ENCODE measurements at regions not wholly inside any gene's neighbourhood (a gene's known extent, or its start where the extent isn't known, plus 50 kb on each side); places are given as distances from the start of the nearest gene placed in this dataset.

DNA sequence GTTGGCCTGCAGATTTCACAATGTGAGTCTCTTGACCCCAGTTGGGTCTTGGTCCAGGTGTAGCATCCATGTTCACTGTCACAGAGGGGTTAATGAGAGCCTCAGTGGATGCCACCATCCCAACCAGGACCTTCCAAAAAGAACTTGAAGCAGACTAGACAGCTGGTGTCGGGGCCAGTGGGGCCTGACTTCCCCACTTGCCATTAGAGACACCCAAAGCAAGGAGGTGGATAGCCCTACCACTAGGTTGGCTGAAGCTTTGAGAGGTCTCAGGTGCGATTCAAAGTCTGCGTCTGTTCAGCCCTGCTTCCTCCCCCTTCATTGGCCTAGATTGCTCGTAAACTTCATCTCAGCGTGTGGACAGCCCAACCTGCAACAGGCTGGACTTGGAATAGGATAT is 196.4 kb upstream of the RREB1 start:
- Mint-ChIP-seq H3K4me1 (ENCODE audit: low read depth) (peaks cover 10% of the 10 kb centered on the region), H3K4me3 (ENCODE audit: unreplicated experiment) (no peak overlapping the region), H3K27ac (ENCODE audit: unreplicated experiment) (no peak overlapping the region), H3K36me3 (ENCODE audit: low read depth) (no peaks in the 10 kb centered on the region), H3K27me3 (ENCODE audit: low read depth) (peaks cover 22% of the 10 kb centered on the region), H3K9me3 (ENCODE audit: low read depth) (no peaks in the 10 kb centered on the region)
- DNase-seq (ENCODE audit: low spot score), result no peak
- TF ChIP-seq, protein P1, sequence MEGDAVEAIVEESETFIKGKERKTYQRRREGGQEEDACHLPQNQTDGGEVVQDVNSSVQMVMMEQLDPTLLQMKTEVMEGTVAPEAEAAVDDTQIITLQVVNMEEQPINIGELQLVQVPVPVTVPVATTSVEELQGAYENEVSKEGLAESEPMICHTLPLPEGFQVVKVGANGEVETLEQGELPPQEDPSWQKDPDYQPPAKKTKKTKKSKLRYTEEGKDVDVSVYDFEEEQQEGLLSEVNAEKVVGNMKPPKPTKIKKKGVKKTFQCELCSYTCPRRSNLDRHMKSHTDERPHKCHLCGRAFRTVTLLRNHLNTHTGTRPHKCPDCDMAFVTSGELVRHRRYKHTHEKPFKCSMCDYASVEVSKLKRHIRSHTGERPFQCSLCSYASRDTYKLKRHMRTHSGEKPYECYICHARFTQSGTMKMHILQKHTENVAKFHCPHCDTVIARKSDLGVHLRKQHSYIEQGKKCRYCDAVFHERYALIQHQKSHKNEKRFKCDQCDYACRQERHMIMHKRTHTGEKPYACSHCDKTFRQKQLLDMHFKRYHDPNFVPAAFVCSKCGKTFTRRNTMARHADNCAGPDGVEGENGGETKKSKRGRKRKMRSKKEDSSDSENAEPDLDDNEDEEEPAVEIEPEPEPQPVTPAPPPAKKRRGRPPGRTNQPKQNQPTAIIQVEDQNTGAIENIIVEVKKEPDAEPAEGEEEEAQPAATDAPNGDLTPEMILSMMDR (IDR thresholded peaks at IDR 0.05), result no peak

DNA sequence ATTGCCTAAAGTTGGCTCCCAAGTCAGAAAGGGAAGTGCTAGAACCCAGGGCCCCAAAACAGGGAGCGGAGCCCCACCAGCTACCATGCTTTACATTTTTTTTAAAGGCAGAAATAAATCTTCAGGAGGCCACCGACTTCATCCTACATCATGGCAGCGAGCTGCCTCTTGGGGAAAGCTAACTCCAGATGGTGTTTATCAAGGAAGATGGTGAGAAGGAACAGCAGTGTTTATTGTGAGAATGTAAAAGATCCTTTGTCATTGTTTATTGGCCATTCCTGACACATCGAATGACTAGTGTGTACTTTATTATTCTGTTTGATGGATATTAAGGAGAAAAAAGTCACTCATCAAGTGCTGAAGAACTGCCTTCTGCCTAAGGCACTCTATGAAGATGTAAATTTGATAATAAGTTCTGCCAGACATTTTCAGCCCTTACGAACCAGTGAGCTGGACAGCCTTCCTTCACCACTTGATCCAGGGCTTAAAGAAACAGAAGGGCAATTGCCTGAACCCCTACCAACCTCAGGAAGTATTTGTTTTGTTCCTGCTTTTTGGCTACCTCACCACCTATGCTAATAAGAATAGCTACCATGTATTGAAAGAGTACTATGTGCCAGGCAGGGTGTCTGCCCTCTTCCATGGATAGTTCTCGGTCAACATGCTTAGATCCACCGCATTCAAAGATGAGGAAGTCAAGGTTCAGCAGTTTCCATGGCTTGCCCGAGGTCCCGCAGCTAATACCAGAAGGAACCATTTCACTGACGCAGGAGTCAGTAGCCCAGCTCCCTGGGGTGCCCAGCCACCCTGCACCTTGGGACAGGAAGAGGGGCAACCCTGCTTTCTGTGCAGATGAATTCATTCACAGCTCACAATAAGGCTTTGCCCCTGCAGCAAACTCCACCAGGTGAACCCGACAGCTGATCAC is 194.7 kb upstream of the RREB1 start:
- no peak overlapping the region for H3K27ac Mint-ChIP-seq (ENCODE audit: unreplicated experiment)
- TF ChIP-seq, protein P1 (IDR thresholded peaks at IDR 0.05), result no peak
- no peak overlapping the region for H3K4me3 Mint-ChIP-seq (ENCODE audit: unreplicated experiment)
- no peaks in the 10 kb centered on the region for H3K36me3 Mint-ChIP-seq (ENCODE audit: low read depth)
- peaks cover 13% of the 10 kb centered on the region for H3K4me1 Mint-ChIP-seq (ENCODE audit: low read depth)
- DNase-seq (ENCODE audit: low spot score), result no peak
- H3K9me3 Mint-ChIP-seq (ENCODE audit: low read depth), result no peaks in the 10 kb centered on the region
- H3K27me3 Mint-ChIP-seq (ENCODE audit: low read depth), result peaks cover 19% of the 10 kb centered on the region

DNA sequence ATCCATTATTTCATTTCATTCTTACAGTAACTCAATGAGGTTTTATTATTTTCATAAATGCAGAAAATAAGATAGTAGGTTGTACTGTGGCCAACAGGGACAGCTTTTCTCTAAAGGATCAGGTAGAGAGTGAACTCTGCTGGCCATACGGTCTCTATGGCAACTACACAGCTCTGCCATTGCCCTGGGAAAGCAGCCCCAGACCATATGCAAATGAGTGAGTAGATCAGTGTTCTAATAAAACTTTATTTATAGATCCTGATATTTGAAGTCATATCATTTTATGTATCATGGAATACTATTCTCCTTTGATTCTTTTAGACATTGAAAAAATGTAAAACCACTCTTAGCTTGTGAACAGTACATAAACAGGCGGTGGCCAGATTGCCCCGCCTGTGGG is 192.5 kb upstream of the RREB1 start:
- H3K9me3 Mint-ChIP-seq (ENCODE audit: low read depth), result no peaks in the 10 kb centered on the region
- DNase-seq (ENCODE audit: low spot score), result no peak

DNA sequence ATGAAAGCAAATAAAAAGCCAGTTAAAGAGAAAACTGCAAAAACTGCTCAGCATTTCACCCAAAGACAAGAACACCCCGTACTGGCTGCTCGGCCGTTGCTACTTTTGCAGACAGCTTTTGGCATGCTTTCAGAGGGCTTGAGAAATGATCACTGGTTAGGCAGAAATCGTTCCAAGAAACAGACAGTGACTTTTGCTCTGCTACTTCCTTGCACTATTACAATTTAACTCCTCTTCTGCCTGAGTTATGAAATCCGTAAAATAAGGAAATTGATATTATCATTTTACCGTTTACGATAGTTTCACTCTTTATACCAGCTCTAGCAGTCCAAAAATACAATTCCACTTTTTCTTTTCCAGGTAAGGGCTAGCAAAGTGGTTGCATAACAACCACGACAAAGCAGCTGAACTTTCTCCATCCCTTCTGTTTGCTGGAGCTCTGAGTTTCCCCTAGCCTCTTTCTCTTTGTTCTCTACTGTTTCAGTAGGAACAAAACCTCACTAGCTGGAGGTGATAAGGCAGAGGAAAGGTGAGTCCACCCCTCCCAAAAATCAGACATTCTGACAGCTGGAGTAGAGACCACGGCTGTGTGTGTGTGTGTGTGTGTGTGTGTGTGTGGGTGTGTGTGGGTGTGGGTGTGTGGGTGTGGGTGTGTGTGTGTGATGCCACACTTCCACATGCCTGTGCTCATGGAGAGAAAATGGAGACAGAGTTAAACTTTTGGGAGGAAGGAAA is 191.8 kb upstream of the RREB1 start:
- Mint-ChIP-seq H3K27ac (ENCODE audit: unreplicated experiment) (peak overlapping the region; percentile 36), H3K36me3 (ENCODE audit: low read depth) (no peaks in the 10 kb centered on the region), H3K4me1 (ENCODE audit: low read depth) (peaks cover 13% of the 10 kb centered on the region), H3K27me3 (ENCODE audit: low read depth) (peaks cover 12% of the 10 kb centered on the region), H3K9me3 (ENCODE audit: low read depth) (no peaks in the 10 kb centered on the region), H3K4me3 (ENCODE audit: unreplicated experiment) (peak overlapping the region; percentile 16)
- DNase-seq (ENCODE audit: low spot score), result no peak
- TF ChIP-seq, protein P1 (IDR thresholded peaks at IDR 0.05), result no peak

More for the DNA sequence above, 192.5 kb upstream of the RREB1 start:
- H3K4me1 Mint-ChIP-seq (ENCODE audit: low read depth), result peaks cover 13% of the 10 kb centered on the region
- no peaks in the 10 kb centered on the region for H3K36me3 Mint-ChIP-seq (ENCODE audit: low read depth)
- H3K27me3 Mint-ChIP-seq (ENCODE audit: low read depth), result peaks cover 11% of the 10 kb centered on the region
- H3K27ac Mint-ChIP-seq (ENCODE audit: unreplicated experiment), result no peak overlapping the region
- no peak overlapping the region for H3K4me3 Mint-ChIP-seq (ENCODE audit: unreplicated experiment)
- TF ChIP-seq, protein P1 (IDR thresholded peaks at IDR 0.05), result no peak

DNA sequence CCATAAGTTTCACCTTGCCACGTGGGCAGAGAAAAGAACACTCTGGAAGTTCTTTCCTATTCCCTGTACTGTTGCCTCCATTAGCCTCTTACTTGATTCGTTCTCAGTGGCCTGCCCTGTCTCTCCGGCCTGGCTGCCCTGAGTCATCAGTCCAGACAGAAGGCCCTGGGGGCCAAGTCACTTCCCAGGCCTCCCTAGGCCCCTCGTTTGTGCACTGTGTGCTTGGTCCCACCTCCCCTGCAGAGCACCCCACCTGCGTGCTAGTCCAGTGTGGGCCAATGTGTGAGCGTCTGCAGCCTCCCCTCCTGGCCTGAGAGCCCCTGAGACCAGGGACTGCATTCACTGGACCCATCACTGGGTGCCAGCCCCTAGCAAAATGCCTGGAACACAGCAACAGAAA is 191.2 kb upstream of the RREB1 start:
- Mint-ChIP-seq H3K36me3 (ENCODE audit: low read depth) (no peaks in the 10 kb centered on the region), H3K27ac (ENCODE audit: unreplicated experiment) (peak overlapping the region; percentile 36), H3K9me3 (ENCODE audit: low read depth) (no peaks in the 10 kb centered on the region), H3K27me3 (ENCODE audit: low read depth) (peaks cover 12% of the 10 kb centered on the region), H3K4me1 (ENCODE audit: low read depth) (peaks cover 13% of the 10 kb centered on the region), H3K4me3 (ENCODE audit: unreplicated experiment) (no peak overlapping the region)
- TF ChIP-seq, protein P1 (IDR thresholded peaks at IDR 0.05), result no peak
- no peak for DNase-seq (ENCODE audit: low spot score)
